NCI-H226 (cell line): ENCODE measurements at regions not wholly inside any gene's neighbourhood (a gene's known extent, or its start where the extent isn't known, plus 50 kb on each side); places are given as distances from the start of the nearest gene placed in this dataset.
"Not testable (repeated sequence)": the region's sequence is repeated elsewhere in the genome, so short reads cannot be mapped to it uniquely, and the experiment has no call there.

ENCODE experiments used
- DNase-seq: peaks from one replicate; pipeline ENCODE4 v3.0.0-alpha.2; 2015

DNA sequence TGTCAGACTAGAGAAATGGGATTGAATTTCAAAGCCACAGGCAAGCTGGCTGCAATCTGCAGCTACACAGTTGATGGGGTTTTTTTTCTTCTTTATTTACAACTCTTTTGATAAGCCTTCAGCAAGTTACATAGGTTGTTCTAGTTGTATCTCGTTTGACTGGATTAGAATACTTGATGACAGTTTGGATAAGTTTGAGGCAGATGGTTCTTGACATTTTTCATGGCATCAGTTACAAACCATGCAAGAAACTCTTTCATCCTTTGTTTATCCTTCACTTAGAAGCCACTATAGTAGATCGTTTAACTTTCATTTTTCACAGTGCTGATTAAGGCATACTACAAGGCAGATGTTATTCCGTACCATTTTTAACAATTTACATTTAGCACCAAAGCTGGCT is 238.9 kb downstream of the TOX3 start:
- DNase-seq = no peak

DNA sequence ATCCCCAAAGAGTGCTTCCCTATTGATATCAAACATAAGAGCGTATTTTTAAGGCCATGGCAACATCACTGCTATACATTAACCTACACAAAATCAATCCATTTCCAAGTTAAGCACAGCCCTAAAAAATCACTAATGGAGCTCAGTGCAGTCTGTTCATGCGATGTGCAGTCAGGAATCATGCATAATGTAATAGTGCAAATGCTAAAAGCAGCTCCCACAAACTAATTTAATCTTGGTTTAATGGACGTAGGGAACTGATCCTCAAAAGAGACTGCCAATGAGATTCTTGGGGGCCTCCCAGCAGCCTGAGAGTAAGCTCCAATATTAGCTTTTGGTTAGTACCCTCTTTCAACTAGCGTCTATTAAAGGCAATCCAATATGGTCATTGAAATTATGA is 245.9 kb downstream of the TOX3 start:
- DNase-seq = no peak

DNA sequence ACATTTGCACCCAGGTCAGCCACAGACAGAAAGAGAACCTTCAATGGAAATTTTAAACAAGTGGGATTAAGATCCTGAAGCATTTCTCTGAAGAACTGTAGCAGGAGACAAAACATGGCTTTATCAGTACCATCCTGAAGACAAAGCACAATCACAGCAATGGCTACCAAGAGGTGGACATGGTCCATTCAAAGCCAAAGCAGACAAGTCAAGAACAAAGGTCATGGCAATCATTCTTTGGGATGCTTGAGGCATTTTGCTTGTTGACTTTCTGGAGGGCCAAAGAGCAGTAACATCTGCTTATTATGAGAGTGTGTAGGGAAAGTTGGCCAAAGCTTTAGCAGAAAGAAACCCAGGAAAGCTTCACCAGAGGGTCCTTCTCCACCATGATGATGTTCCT is 248.2 kb downstream of the TOX3 start:
- no peak for DNase-seq

DNA sequence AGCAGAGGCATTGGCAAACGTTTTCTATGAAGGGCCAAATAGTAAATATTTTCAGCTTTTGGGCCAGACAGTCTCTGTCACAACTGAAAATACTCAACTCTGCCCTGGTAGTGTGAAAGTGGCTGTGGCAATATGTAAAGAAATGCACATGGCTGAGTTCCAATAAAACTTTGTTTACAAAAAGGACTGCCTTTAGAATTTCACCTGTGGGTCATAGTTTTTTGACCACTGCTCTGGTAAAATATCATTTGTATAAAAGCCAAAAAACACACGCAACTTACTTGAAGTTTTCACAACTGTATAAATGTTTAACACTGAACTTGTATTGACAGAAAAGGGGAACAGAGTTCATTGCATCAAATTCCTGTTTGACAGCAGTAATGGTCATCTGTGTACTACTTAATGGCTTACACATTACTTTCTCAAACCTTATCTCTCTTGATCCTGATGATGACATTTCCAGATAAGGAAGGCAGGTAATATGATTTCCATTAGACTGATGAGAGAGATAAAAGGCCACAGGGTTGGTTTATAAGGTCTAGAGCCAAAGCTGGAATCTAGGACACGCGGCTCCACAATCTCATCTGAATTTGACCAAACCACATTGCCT is 250.1 kb downstream of the TOX3 start:
- DNase-seq = not testable (repeated sequence)

DNA sequence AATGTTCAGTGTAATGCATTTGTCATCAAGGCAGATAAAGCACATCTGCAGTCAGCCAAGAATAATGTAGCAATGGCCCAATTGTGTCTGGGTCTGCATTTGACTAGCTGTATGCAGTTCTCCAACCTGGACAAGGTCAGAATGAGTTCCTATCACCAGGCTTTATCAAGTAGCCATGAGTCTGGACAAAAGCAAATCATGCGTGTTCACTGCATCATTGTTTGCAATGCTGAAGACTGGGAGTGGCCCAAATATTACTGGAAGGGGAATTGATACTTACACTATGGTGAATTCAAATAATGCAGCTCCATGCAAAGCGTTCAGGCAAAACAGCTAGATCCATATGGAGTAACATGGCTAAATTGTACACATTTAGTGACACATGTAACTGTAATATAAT is 250.9 kb downstream of the TOX3 start:
- DNase-seq = no peak

DNA sequence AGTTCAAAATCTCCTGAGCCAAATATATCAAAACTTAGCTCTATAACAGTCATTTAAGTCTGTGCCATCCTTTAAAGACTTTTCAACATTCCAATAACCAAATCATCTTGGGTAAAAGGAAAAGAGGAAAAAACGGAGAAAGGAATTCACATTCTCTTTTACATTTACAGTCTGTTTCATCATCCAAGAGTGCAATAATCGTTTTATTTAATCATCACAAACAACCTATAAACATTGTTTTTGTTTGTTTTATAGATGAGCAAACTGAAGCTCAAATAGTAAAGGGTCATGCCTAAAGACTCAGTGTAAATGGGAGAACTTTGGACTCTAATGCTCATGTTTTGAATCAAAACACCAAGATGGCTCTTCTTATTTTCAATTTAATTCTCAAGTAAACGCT is 252.3 kb downstream of the TOX3 start:
- no peak for DNase-seq

DNA sequence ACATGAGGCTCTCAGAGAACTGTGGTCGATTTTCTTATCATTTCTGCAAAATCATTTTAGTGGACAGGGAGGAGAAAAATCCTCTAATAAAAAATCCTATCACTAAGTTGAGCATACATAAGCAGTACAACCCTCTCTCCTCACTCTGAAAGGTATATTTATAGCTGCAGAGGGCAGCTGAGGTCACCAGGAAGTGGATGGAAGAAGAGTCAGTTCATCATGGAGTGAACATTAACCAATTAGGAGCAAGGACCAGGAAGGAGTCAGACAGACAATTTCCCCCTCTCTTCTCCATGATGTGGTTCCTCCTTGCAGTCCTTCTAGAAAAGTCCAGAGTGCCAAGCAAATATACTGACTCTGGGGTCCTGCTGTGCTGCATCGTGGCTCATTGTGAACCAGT is 253.7 kb downstream of the TOX3 start:
- DNase-seq = no peak

DNA sequence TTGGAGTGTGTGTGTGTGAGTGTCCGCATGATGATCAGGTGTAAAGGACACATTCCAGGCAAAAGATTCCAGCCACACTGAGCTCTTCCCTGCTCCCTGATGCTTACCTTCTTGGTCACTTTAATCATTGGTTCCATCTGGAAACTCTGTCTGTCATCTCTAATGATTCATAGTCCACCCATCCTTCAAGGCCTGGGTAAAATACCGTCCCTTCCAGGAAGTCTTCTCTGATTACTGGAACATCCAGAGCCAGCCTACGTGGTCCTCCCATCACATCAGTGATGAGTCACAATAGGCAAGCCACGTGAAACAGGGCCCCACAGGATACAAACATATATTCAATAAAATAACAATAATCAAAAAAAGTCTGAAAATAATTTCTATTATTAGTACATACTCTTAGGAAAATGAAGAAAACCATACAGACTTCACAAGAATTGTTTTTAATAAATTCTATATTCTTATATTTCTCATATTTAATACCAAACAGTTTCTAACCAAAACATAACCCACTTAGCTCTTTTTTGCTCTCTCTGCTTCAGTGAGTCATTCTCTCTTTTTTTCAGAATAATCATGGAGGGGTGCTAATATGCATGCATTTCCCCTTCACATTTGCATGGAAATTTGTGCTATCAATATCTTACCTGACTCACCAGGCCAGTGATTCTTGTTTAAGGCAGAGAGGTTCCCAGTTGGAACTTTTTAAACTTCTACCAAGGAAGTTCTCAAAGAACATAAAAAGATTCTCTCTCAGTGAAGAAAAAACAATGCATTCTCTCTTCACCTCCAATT is 263.2 kb downstream of the TOX3 start:
- no peak for DNase-seq

DNA sequence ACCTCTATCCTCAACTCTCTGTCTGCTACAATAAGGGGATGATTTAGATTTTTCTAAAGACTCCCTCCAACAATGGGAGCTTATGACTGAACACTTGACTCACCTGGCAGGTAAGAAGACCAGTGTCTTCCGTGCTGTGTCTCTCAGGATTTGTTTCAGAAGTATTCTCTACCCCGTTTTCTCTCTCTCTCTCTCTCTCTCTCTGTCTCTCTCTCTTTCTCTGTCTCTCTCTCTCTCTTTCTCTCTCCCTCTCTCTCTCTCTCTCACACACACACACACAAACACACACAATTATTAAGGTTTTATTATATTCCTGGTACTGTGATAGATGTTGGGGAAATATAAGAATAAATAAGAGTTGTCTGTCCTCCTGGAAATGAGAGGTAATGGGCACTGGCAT is 263.9 kb downstream of the TOX3 start:
- no peak for DNase-seq

DNA sequence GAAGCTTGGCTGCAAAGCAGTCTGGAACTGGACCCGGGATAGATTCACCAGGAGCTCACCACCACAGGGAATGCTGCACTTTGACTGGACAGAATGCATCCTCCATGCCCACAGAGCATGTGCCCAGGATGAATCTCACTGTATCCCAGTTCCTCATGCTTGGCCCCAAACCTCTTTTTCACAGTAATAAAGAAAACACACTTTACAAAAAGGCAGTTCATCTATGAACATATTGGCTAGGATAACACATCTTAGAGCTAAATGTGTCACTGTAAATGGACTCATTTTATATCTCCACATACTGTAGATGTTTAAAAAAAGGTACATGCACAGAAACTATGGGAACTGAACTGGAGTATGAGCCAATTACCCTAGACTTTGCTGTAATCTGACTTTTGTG is 266.9 kb downstream of the TOX3 start:
- DNase-seq = no peak

DNA sequence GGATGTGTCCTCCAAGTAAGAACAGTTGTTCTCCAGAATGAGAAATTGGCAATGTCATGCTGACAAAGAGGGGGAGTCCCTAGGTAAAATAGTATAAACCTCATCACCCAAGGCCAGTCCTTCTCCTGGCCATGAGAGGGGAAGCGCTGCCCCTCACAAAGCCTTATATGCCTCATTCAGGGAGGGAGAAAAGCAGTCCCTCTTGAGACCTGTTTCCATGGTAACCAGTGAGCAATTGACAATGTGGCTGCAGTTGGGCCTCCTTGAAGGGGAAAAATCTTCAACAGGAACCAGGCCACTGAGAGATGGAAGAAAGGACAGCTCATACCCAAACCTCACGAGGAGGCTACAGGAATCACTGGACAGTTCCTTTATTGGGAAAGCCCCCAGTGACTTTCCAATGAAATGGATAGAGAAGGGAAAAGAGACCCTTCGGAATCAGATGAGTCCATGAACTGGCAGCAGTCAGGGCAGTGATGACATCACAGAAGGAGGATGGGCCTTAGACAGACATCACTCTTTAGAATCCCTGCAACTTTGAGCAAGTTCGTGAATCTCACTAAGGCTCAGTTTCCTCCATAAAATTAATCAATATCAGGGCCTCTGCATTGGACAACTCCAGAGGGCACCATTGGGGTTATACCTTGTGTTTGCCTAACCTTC is 275.7 kb downstream of the TOX3 start:
- no peak for DNase-seq

DNA sequence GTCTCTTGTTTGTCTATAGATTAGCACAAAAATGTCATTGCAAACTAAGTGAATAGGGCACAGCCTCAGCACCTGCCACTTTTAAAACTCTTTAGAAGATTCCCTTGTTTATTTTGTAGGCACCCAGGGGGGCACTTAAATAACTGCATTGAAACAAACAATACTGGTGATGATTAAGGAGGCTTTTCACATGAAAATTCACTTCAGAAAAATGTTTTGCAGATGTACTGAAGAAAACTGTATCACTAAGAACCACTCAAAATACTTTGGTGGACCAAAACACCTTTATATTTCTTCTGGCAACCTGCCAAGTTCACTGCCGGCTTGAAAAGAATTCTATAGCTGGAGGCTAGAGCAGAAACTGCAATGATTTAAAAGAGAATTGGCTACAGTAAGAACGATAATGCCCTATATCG is 281.5 kb downstream of the TOX3 start:
- no peak for DNase-seq

DNA sequence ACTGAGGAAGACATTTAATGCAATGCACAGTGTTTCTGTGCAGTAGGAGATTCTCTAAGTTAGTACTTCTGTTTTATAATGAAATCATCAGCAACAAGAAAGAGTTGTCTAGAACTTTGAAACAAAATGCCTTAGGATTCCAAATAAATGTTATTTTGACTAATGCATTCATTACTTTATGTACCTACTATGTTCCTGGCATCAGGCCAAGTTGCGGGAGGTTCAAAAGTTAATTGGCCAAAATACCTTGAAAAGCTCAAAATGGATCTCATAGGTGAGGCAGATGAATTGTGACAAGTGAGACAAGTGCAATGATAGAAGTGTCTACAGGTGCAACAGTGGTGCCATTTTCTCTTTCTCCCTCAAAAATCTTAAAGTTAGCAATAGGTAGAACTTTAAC is 289.4 kb downstream of the TOX3 start:
- no peak for DNase-seq

DNA sequence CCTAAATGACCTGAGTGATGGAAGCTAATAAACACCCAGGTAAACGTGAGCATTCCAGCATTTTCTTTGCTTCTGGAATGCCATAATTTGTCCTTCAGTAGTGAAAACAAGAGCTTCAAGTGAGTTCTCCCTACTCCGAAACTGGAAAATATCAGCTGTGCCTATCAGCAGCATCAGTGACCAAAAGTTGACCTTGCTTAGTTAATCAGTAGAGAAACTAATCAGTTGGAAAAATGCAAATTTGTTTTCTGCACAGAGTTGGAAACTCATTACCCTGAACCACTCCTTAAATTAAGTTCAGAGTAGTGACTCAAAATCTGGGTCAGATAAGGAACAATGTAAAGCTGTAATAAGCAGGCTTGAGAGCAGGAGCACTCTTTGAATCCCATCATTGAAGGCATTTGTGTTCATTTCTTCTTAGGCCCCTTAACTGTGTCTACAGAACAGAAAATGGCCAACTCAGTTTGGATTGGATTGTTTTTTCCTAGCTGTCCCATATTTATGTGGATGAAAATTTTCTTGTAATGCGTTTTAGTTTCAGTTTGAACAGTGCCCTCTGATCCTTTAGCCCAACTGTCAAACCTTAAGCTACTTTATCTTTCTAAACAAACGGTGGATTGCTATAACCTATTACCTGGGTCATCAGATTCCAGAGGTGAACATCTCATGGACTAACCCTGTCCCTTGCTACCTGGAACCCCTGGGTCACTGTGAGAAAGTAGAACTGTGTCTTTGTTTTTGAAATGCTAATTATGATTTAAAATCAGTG is 290.4 kb downstream of the TOX3 start:
- DNase-seq = no peak

DNA sequence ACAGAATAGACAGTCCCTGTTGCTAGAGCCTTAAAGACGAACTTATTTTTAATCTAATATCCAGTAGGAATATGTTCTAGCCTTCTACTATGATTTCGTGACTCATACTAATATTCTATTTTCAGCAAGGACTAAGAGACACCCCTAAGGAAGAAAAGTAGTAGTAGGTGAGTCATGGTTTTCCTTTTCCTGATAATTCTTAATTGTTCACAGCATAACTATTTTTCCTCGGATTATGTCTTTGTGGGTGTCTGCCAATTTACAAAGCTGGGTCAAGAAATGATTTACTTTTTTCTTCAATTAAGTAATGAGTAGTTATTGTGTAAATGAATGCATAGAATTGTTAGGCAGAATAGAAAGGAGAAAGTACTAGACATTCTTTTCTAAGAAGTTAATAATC is 292.2 kb downstream of the TOX3 start:
- no peak for DNase-seq

DNA sequence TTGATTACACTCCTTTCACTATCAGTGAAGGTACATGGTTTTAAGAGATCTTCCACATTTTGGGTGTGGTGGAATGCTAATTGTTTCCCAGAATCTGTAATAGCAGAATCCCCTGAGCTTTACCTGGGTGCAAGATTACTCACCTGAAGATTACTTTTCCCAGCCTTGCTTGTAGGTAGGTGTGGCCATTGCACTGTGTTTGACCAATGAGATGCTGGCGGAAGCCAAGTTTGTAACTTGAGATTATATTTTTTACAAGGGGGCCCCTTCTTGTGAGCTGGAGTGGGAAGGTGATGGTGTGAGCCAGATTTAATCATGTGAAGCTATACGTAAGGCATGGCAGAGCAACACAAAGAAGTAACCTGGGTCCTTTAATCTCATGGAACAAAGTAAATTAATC is 294.3 kb downstream of the TOX3 start:
- no peak for DNase-seq

DNA sequence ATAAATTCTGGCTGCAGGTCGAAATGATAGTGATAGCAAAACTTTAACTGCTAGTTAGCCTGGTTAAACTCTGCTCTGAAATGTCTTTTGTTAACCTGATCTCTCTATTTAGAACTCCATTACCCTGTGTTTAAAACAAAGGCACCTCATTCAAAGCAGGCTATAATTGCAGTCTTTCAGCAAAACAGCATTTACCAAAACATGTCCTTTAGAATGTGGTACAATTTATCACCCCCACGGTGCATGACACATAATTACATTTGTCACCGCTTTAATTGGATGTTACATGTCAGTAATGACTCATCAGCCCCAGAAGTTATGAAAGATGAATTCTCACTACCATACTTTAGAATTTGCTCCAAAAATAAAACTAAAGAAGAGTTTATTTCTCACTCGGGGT is 295.4 kb downstream of the TOX3 start:
- no peak for DNase-seq

DNA sequence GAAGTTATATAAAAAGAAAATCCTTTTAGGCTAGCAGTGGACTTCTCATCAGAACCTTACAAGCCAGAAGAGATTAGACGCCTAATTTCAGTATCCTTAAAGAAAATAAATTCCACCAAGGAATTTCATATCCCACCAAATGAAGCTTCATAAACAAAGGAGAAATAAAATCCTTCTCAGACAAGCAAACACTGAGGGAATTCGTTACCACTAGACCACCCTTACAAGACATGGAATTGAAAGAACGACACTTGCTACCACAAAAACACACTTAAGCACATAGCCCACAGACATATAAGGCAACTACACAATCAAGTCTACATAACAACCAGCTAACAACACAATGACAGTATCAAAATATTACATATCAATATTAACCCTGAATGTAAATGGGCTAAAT is 299.2 kb downstream of the TOX3 start:
- no peak for DNase-seq

DNA sequence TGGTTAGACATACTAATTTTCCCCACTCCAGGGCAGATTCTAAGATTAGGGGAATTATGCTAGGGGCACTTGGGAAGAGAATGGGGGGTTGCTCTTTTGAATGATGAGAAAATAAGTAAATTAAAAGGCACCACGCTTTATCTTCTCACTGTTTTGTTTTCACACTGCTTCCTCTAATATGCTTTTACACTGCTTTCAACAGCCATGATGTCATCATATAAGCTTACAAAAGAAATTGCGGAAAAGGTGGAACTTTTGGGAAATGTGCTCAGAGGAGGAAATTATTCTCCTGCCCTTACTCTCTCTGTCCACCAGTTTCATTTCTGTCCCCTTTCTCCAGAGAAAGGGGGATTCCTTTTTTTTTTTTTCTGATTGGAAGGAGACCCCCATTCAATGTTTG is 308.2 kb downstream of the TOX3 start:
- no peak for DNase-seq

DNA sequence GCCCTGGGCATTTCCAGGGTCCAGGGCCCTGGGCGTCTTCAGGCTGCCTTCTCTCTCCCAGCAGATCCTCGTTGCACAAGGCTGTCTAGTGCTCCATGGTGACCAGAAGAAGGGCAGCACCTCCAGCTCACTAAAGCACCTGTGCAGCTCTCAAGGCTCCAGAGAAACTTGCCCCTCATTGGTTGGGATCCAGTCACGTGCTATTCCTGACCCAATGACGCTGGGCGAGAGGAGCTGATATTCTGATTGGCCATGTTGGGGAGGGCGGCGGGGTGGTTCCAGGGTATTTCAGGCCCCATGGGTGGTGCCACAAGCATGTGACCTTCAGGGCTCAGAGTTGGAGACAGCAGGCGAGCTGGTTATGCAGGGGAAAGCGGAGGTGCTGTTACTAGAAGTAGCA is 309.1 kb downstream of the TOX3 start:
- DNase-seq = no peak

DNA sequence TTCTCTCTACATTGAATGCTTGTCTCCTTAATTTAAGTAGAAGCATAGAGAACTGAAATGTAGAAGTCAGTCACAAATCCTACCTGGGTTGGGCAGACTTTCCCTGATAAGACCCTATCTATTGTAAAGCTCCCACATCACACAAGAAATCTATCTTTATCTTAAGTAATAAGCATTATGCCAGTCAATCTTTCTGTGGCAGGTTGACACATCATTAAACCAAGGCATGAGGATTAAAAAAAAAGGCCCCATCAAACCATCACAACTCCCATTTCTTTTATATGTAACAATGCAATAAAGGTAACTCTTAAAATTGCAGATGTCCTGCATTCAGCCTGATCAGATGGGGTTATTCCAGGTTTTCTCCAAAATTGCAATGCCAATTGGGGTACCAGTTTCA is 311.8 kb downstream of the TOX3 start:
- DNase-seq = no peak

DNA sequence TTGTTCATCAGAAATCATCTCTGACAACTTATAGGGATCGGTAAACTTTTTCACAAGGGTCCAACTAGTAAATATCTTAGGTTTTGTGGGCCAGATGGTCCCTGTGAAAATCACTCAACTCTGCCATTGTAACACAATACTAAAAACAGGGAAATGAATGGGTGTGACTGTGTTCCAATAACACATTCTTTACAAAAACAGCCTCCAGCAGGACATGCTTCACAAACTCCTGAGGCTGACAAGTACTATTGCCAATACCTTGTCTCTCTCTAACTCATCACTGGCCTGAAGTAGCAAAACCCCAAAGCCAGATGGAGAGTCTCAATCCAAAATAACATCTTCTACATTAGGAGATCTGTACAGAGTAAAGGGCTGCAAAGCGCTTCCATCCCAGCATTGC is 312.3 kb downstream of the TOX3 start:
- no peak for DNase-seq

DNA sequence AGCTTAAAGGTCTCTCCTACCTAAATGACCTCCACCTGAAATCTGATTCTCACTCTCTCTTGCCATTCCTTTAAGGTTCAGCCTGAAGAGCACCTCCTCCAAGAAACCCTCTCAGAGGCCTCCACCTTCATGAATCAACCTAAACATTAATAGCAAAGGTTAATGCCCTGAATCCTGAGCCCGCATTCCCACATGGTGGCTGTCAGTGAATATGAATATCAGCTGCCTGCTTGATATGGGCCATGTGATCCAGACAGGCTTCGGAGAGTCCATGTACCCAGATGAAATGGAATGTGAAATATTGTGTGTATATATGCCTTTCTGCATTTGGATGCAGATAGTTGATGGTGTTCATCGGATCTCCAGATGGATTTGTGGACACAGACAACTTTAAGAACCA is 317.5 kb downstream of the TOX3 start:
- DNase-seq = no peak

DNA sequence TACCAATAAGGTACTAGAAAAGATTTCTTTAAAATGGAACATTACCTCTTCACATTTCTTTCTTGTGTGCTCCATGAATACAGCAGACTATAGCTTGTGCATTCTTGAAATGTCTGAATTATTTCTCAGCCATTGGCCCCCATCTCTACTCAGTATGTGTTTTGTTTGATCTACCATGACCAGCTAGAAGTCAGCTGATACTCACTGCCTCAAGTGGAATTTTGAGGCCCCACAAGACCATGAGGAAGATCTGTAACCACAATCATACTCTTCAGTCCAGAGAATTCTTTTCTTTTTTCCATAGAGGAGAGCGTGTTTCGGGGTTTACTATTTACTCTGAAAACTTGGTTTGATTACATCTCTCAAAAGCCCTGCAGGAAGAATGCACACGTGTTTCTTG is 319.1 kb downstream of the TOX3 start:
- no peak for DNase-seq
